ENCODE measurements at regions not wholly inside any gene's neighbourhood (a gene's known extent, or its start where the extent isn't known, plus 50 kb on each side); places are given as distances from the start of the nearest gene placed in this dataset.

DNA sequence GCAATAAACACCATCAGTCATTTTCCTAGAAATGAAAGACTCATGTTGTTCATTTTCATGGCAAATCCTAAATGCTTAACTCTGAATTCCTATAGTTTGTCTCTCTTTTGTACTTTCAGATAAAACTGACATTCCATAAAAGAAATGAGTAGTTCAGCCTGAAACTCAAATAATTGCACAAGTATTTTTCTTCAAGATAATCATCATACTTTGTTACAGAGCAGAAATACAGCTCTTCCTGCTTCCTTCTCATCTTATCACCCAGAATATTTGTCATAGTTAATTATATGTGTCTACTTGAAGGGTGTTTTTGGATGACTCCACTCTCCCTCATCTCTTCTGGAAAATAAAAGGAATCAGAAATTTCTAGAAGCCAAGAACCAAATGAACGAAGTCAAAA is 141.1 kb downstream of the HNMT start:
- H3K36me3 ChIP-seq (ENCODE audit: control insufficient read depth, insufficient read depth, low read length), result no peaks in the 10 kb centered on the region
- no peaks in the 10 kb centered on the region for H3K27me3 ChIP-seq (ENCODE audit: control insufficient read depth, insufficient read depth, low read length)
- H3K27ac ChIP-seq (ENCODE audit: low read depth, low read length), result no peak overlapping the region
- H3K4me3 ChIP-seq (ENCODE audit: low read depth, low read length), result no peak overlapping the region
- H3K4me1 ChIP-seq (ENCODE audit: control insufficient read depth, insufficient read depth, low read length), result no peaks in the 10 kb centered on the region
- no peaks in the 10 kb centered on the region for H3K9me3 ChIP-seq (ENCODE audit: control insufficient read depth, insufficient read depth, low read length)
- no peak overlapping the region for H3K9ac ChIP-seq (ENCODE audit: low read depth, low read length)

DNA sequence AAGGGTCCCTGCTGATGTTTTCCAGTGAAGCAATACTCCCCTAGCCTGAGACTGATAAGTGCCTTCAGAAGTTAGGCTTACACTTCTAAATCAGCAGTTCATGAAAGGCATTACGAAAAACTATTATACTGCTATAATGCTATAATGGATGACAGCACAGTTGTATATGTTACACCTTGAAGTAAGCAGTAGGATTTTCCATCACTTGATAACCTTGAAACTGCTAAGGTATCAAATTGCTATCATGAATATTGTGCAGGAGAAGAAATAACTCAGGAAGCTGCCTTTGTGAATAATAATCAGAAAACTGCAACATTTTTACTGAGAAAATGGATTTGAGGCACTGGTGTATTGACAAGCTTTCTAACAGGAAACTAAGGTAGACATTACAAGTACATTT is 142.3 kb downstream of the HNMT start:
- Histone ChIP-seq H3K4me1 (ENCODE audit: control insufficient read depth, insufficient read depth, low read length) (no peaks in the 10 kb centered on the region), H3K4me3 (ENCODE audit: low read depth, low read length) (no peak overlapping the region), H3K9me3 (ENCODE audit: control insufficient read depth, insufficient read depth, low read length) (no peaks in the 10 kb centered on the region), H3K27me3 (ENCODE audit: control insufficient read depth, insufficient read depth, low read length) (no peaks in the 10 kb centered on the region), H3K27ac (ENCODE audit: low read depth, low read length) (no peak overlapping the region), H3K36me3 (ENCODE audit: control insufficient read depth, insufficient read depth, low read length) (no peaks in the 10 kb centered on the region), H3K9ac (ENCODE audit: low read depth, low read length) (no peak overlapping the region)

DNA sequence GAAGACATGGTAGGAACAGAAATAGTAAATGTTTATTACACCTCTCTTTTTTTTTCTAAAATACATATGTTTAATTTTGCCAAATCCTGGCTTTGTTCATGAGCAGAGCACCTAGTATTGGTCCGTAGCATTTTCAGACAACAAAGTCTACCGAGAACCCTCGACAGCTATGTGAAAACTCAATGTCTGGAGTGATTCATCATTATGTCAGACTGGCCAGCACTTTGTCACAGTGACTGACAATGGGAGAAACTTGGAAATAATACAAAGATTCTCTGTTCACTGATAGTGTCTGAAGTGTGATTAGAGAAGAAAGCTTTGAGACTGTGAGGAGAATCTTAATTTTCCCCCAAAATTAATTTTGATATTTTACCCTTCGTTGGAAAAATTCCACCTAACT is 143.0 kb downstream of the HNMT start:
- Histone ChIP-seq H3K9me3 (ENCODE audit: control insufficient read depth, insufficient read depth, low read length) (no peaks in the 10 kb centered on the region), H3K27me3 (ENCODE audit: control insufficient read depth, insufficient read depth, low read length) (no peaks in the 10 kb centered on the region), H3K4me1 (ENCODE audit: control insufficient read depth, insufficient read depth, low read length) (no peaks in the 10 kb centered on the region), H3K4me3 (ENCODE audit: low read depth, low read length) (no peak overlapping the region), H3K9ac (ENCODE audit: low read depth, low read length) (no peak overlapping the region), H3K36me3 (ENCODE audit: control insufficient read depth, insufficient read depth, low read length) (no peaks in the 10 kb centered on the region), H3K27ac (ENCODE audit: low read depth, low read length) (no peak overlapping the region)

DNA sequence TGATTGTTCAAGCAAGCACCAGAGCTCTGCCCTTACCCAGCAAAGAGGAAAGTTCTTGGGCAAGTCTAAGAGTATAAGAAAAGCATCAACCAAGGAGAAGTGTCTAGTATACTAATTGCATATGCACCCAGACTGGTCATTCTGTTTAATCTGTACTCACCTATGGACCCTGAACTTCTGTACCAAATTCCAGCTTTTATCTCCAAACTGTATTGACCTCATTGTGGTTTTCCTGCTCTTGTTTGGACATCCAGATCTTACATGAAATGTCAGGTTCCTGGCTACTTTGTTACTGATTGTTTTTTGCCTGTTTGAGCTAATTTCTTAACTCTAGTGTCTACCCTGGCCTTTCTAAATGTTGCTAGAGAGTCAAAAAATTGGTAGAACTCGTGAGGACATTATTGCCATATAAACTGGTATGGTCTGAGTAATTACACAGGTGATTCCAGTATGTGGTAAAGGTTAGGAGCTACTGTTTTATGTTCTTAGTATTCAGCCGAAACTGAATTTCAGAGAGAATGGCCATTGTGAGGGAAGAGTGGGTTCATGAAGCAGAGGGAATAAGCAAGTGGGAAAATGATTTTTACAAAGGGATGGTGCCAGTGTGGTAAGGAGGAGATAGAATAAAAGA is 146.3 kb downstream of the HNMT start:
- H3K9me3 ChIP-seq (ENCODE audit: control insufficient read depth, insufficient read depth, low read length), result peaks cover 8% of the 10 kb centered on the region; the same call in 1 of the 2 replicates

DNA sequence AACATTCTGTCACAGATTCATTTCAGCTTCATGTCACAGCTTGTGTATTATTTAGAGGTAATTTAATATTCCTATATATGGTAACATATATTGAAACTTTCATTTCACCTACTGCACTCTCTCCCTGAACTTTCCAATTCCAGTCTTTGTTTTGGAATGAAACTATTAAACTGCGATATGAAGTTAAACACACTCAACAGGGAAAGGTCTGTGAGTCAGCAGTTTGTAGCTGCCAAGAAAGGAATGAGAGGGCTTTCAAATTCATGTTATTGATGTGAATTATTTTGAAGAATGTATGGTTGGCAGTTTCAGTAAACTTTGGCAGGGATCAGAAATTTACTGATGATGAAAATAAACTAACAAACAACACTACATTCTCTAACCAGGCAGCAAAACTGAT is 148.3 kb downstream of the HNMT start:
- no peak overlapping the region for H3K4me3 ChIP-seq (ENCODE audit: low read depth, low read length)
- H3K36me3 ChIP-seq (ENCODE audit: control insufficient read depth, insufficient read depth, low read length), result no peaks in the 10 kb centered on the region
- H3K9me3 ChIP-seq (ENCODE audit: control insufficient read depth, insufficient read depth, low read length), result peaks cover 8% of the 10 kb centered on the region; the same call in 1 of the 2 replicates
- no peak overlapping the region for H3K27ac ChIP-seq (ENCODE audit: low read depth, low read length)
- H3K4me1 ChIP-seq (ENCODE audit: control insufficient read depth, insufficient read depth, low read length), result no peaks in the 10 kb centered on the region
- H3K27me3 ChIP-seq (ENCODE audit: control insufficient read depth, insufficient read depth, low read length), result no peaks in the 10 kb centered on the region
- no peak overlapping the region for H3K9ac ChIP-seq (ENCODE audit: low read depth, low read length)

More for the DNA sequence above, 146.3 kb downstream of the HNMT start:
- Histone ChIP-seq H3K9ac (ENCODE audit: low read depth, low read length) (no peak overlapping the region), H3K4me3 (ENCODE audit: low read depth, low read length) (no peak overlapping the region), H3K36me3 (ENCODE audit: control insufficient read depth, insufficient read depth, low read length) (no peaks in the 10 kb centered on the region), H3K27ac (ENCODE audit: low read depth, low read length) (no peak overlapping the region), H3K27me3 (ENCODE audit: control insufficient read depth, insufficient read depth, low read length) (no peaks in the 10 kb centered on the region), H3K4me1 (ENCODE audit: control insufficient read depth, insufficient read depth, low read length) (no peaks in the 10 kb centered on the region)

DNA sequence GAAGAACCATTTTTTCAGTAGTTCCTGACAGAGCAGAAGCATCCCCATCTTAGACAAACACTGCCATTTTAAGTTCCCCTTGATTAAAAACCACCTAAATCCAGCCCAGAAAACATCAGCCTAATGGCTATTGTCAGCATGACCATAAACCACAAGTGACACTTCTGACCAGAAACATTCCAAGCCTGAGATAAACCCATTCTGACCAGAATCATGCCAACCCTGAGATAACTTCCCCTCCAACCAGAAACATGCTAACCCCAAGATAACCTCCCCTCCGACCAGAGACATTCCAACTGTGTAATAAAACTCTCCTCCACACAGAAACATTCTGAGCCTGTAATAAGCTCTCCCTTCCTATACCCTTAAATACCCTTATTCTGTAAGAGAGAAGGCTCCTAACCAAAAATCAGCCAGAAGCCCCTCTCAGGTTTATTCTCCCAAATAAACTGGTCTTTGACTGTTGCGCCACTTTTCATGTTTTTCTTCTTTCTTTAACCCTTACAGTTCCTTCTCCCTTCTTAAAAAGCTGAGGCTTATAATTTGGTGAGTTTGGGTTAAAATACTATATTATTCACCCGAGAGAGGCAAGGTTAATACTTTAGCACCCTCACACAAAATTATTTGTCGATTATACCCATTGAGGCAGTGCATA is 149.7 kb downstream of the HNMT start:
- Histone ChIP-seq H3K36me3 (ENCODE audit: control insufficient read depth, insufficient read depth, low read length) (no peaks in the 10 kb centered on the region), H3K4me1 (ENCODE audit: control insufficient read depth, insufficient read depth, low read length) (no peaks in the 10 kb centered on the region), H3K27ac (ENCODE audit: low read depth, low read length) (no peak overlapping the region), H3K9ac (ENCODE audit: low read depth, low read length) (no peak overlapping the region), H3K9me3 (ENCODE audit: control insufficient read depth, insufficient read depth, low read length) (peaks cover 8% of the 10 kb centered on the region; the same call in 1 of the 2 replicates), H3K27me3 (ENCODE audit: control insufficient read depth, insufficient read depth, low read length) (no peaks in the 10 kb centered on the region), H3K4me3 (ENCODE audit: low read depth, low read length) (no peak overlapping the region)

DNA sequence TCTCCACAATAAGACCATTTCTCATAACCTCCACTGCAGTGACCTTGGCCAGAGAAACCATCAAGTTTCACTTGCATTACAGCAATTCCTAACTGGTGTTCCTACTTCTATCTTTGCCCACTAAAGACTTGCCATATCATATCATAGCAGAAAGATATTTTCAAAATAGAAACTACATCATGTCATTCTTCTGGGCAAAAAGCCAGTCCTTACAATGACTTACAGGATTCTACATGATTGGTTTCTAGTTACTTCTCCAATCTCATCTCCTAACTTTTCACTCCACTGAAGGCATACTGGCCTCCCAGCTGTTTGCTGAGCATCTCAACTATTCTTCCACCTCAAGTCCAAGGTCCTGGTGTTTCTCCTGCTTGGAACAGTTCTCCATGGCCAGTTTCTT is 151.4 kb downstream of the HNMT start:
- Histone ChIP-seq H3K9ac (ENCODE audit: low read depth, low read length) (no peak overlapping the region), H3K27me3 (ENCODE audit: control insufficient read depth, insufficient read depth, low read length) (no peaks in the 10 kb centered on the region), H3K4me1 (ENCODE audit: control insufficient read depth, insufficient read depth, low read length) (no peaks in the 10 kb centered on the region), H3K27ac (ENCODE audit: low read depth, low read length) (no peak overlapping the region), H3K9me3 (ENCODE audit: control insufficient read depth, insufficient read depth, low read length) (peaks cover 8% of the 10 kb centered on the region; the same call in 1 of the 2 replicates), H3K4me3 (ENCODE audit: low read depth, low read length) (no peak overlapping the region), H3K36me3 (ENCODE audit: control insufficient read depth, insufficient read depth, low read length) (no peaks in the 10 kb centered on the region)

DNA sequence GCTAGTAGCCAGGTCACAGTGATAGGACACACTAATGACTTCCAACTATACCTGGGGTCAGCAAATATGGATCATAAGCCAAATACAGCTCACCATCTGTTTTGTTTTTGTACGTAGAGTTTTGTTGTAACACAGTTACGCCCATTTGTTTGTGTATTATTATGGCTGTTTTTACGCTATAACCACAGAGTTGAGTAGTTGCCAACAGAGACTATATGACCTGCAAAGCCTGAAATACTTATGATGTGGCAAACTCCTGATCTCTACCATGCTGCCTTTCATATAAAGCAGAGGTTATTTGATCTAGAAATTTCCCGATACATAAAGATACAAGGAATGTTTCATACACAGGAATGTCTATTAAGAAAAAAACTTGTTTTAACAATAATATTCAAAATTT is 152.2 kb downstream of the HNMT start:
- Histone ChIP-seq H3K9me3 (ENCODE audit: control insufficient read depth, insufficient read depth, low read length) (peaks cover 8% of the 10 kb centered on the region; the same call in 1 of the 2 replicates), H3K27ac (ENCODE audit: low read depth, low read length) (no peak overlapping the region), H3K27me3 (ENCODE audit: control insufficient read depth, insufficient read depth, low read length) (no peaks in the 10 kb centered on the region)

DNA sequence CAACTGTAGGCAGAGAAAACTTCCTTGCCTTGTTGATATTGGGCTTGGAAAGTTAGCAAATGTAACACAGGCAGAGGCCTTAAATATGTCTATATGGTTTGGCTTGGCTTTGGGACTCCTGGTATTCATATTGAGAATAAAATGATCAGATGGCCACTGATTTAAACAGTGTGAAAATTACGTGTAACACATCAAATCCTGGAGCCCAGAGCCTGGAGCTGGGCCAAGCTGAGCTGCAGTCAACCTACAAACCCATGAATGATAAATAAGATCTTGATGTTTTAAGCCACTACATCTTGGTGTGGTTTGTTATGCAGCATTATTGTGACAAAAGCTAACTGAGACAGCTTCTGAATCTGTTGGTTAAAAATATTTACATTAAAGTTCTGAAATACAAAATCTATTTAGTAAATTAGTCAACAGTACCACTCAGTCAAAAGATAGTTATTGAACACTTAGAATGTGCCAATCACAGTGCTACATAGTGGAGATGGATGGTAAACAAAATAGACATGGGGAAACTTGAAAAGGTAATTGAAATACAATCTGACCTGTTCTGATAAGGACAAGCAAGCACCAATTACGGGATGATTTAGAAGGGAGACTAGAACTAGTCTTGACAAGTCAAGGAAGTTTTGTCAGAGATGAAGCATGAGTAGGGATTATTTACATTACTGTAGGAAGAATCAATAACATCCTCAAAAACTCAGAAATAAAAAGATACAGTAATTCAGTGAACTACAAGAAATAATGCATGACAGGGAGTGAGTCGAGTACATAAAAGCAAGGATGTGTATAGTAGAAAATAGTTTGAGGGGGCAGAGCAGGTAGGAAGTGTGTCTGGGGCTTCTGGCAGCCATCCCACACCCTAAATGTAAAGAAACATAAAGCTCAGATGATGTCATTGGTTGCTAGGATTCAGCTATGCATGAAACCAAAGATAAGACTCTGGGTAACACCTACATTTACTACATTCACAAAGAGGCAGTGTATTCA is 157.7 kb downstream of the HNMT start:
- Histone ChIP-seq H3K9ac (ENCODE audit: low read depth, low read length) (no peak overlapping the region), H3K4me1 (ENCODE audit: control insufficient read depth, insufficient read depth, low read length) (peaks cover 27% of the 10 kb centered on the region), H3K36me3 (ENCODE audit: control insufficient read depth, insufficient read depth, low read length) (no peaks in the 10 kb centered on the region), H3K27me3 (ENCODE audit: control insufficient read depth, insufficient read depth, low read length) (no peaks in the 10 kb centered on the region), H3K27ac (ENCODE audit: low read depth, low read length) (no peak overlapping the region), H3K4me3 (ENCODE audit: low read depth, low read length) (no peak overlapping the region), H3K9me3 (ENCODE audit: control insufficient read depth, insufficient read depth, low read length) (no peaks in the 10 kb centered on the region)

More for the DNA sequence above, 152.2 kb downstream of the HNMT start:
- Histone ChIP-seq H3K9ac (ENCODE audit: low read depth, low read length) (no peak overlapping the region), H3K36me3 (ENCODE audit: control insufficient read depth, insufficient read depth, low read length) (no peaks in the 10 kb centered on the region), H3K4me3 (ENCODE audit: low read depth, low read length) (no peak overlapping the region), H3K4me1 (ENCODE audit: control insufficient read depth, insufficient read depth, low read length) (no peaks in the 10 kb centered on the region)

DNA sequence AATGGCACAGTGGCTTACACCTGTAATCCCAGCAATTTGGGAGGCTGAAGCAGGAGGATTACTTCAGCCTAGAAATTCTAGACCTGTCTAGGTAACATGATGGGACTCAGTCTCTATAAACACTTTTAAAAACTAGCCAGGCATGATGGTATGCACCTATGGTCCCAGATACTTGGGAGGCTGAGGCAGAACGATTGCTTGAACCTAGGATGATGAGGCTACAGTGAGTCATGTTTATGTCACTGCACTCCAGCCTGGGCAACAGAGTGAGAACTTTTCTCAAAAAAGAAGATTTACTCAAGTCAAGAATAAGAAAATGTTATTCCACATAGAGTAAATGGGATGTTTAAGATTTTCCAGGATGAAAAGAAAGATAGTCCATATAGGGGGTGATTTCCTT is 158.6 kb downstream of the HNMT start:
- Histone ChIP-seq H3K9ac (ENCODE audit: low read depth, low read length) (no peak overlapping the region), H3K9me3 (ENCODE audit: control insufficient read depth, insufficient read depth, low read length) (no peaks in the 10 kb centered on the region), H3K27ac (ENCODE audit: low read depth, low read length) (no peak overlapping the region), H3K4me3 (ENCODE audit: low read depth, low read length) (no peak overlapping the region), H3K27me3 (ENCODE audit: control insufficient read depth, insufficient read depth, low read length) (no peaks in the 10 kb centered on the region), H3K4me1 (ENCODE audit: control insufficient read depth, insufficient read depth, low read length) (peaks cover 27% of the 10 kb centered on the region), H3K36me3 (ENCODE audit: control insufficient read depth, insufficient read depth, low read length) (no peaks in the 10 kb centered on the region)

DNA sequence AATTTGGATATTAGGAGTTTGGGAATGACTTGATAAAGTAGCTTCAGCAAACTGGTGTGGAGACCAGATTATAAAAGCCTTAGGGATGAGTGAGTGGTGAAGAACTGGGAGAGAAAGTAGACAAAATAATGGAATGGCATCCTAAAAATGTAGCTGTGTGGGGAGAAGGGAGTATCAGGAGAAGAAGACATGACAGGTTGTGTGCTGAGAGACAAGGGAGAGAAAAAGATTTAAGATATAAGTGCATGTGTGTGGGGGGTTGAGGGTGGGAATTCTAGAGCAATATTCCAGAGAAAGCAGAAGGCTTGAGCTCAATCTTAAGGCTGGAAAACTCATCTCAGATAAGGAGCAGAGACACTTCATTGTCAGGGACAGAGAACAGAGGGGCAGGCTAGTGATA is 159.5 kb downstream of the HNMT start:
- Histone ChIP-seq H3K27ac (ENCODE audit: low read depth, low read length) (no peak overlapping the region), H3K4me1 (ENCODE audit: control insufficient read depth, insufficient read depth, low read length) (peaks cover 27% of the 10 kb centered on the region), H3K4me3 (ENCODE audit: low read depth, low read length) (no peak overlapping the region), H3K36me3 (ENCODE audit: control insufficient read depth, insufficient read depth, low read length) (no peaks in the 10 kb centered on the region), H3K9me3 (ENCODE audit: control insufficient read depth, insufficient read depth, low read length) (no peaks in the 10 kb centered on the region), H3K9ac (ENCODE audit: low read depth, low read length) (no peak overlapping the region), H3K27me3 (ENCODE audit: control insufficient read depth, insufficient read depth, low read length) (no peaks in the 10 kb centered on the region)

Measured in HUES48 (cell line).